ENCODE measurements at regions not wholly inside any gene's neighbourhood (a gene's known extent, or its start where the extent isn't known, plus 50 kb on each side); places are given as distances from the start of the nearest gene placed in this dataset.
"Not testable (repeated sequence)": the region's sequence is repeated elsewhere in the genome, so short reads cannot be mapped to it uniquely, and the experiment has no call there.

DNA sequence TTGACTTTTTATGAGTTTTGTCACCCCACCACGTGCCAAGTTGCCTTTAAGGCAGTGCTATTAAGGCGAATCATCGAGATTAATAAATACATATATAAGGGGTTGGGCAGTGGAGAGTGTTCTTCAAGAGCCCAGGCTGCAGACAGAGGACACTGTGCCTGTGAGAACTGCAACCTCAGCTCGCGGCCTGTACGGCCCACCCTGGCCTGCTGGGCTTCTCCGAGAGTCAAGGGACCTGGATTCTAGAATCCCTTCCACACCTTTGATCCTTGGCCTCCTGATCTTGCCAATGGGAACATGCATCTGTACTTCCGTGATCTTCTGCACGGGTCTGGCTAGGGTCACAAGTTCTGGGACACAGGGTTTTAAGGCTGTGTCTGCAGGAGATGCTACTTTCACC is 54.5 kb downstream of the IRX5 start:
- H3K36me3 ChIP-seq: no peaks in the 10 kb centered on the region
- H3K27me3 ChIP-seq: no peaks in the 10 kb centered on the region
- intact Hi-C loops (cut with DNase I): no loop called here
- H3K27ac ChIP-seq: no peak overlapping the region
- no peaks in the 10 kb centered on the region for H3K4me1 ChIP-seq
- no peaks in the 10 kb centered on the region for H3K9me3 ChIP-seq
- DNase-seq (ENCODE audit: extremely low spot score in 2 of 2): no peak
- TF ChIP-seq POLR2A (IDR thresholded peaks at IDR 0.05) (no peak), POLR2AphosphoS5 (IDR thresholded peaks at IDR 0.05; ENCODE audit: insufficient read depth in 1 of 2, low read depth in 1 of 2) (no peak)
- TF ChIP-seq, protein P1, sequence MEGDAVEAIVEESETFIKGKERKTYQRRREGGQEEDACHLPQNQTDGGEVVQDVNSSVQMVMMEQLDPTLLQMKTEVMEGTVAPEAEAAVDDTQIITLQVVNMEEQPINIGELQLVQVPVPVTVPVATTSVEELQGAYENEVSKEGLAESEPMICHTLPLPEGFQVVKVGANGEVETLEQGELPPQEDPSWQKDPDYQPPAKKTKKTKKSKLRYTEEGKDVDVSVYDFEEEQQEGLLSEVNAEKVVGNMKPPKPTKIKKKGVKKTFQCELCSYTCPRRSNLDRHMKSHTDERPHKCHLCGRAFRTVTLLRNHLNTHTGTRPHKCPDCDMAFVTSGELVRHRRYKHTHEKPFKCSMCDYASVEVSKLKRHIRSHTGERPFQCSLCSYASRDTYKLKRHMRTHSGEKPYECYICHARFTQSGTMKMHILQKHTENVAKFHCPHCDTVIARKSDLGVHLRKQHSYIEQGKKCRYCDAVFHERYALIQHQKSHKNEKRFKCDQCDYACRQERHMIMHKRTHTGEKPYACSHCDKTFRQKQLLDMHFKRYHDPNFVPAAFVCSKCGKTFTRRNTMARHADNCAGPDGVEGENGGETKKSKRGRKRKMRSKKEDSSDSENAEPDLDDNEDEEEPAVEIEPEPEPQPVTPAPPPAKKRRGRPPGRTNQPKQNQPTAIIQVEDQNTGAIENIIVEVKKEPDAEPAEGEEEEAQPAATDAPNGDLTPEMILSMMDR (IDR thresholded peaks at IDR 0.05): no peak
- H3K4me3 ChIP-seq: no peak overlapping the region

DNA sequence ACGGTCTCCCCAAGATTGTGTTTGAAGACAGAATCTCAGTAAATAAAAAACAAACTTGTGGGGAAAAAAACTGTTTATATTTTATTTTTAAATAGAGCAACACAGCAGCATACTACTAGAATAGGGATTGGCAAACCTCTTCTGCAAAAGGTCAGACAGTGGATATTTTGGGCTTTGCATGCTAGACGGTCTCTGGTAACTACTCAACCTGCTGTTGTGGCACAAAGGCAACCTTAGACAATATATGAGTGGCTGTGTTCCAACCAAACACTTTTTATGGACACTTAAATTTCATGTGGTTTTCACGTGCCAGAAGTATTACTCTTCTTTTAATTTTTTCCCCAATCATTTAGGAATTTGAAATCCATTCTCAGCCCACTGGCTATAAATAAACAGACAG is 55.0 kb downstream of the IRX5 start:
- no peaks in the 10 kb centered on the region for H3K4me1 ChIP-seq
- intact Hi-C loops (cut with DNase I): no loop called here
- H3K27me3 ChIP-seq: no peaks in the 10 kb centered on the region
- TF ChIP-seq POLR2A (IDR thresholded peaks at IDR 0.05) (no peak), POLR2AphosphoS5 (IDR thresholded peaks at IDR 0.05; ENCODE audit: insufficient read depth in 1 of 2, low read depth in 1 of 2) (no peak)
- TF ChIP-seq, protein P1 (IDR thresholded peaks at IDR 0.05): no peak
- no peak overlapping the region for H3K4me3 ChIP-seq
- H3K9me3 ChIP-seq: no peaks in the 10 kb centered on the region
- DNase-seq (ENCODE audit: extremely low spot score in 2 of 2): no peak
- H3K27ac ChIP-seq: no peak overlapping the region
- no peaks in the 10 kb centered on the region for H3K36me3 ChIP-seq

DNA sequence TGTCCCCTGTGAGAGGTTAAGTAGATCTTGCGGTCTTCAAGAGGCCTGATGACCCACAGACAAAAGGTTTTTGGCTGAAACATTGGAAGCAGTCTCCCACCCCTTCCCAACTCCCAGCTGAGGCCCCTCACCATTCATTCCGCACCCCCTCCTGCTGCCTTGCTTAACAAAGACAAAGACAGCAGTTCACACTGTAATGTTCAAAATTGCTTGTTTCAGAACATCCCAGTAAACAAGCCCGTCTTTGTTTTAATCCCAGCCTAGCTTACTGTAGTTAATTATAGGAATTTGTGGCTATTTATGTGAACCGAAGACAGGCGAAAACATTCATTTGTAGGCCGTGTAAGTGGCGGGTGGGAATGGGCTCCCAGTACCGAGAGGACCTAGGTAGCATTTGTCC is 55.7 kb downstream of the IRX5 start:
- DNase-seq (ENCODE audit: extremely low spot score in 2 of 2): no peak
- Histone ChIP-seq H3K27ac (no peak overlapping the region), H3K36me3 (no peaks in the 10 kb centered on the region), H3K27me3 (no peaks in the 10 kb centered on the region), H3K4me1 (no peaks in the 10 kb centered on the region), H3K9me3 (no peaks in the 10 kb centered on the region), H3K4me3 (no peak overlapping the region)
- TF ChIP-seq POLR2A (IDR thresholded peaks at IDR 0.05): no peak
- TF ChIP-seq POLR2AphosphoS5 (IDR thresholded peaks at IDR 0.05; ENCODE audit: insufficient read depth in 1 of 2, low read depth in 1 of 2): no peak
- intact Hi-C loops (cut with DNase I): no loop called here

DNA sequence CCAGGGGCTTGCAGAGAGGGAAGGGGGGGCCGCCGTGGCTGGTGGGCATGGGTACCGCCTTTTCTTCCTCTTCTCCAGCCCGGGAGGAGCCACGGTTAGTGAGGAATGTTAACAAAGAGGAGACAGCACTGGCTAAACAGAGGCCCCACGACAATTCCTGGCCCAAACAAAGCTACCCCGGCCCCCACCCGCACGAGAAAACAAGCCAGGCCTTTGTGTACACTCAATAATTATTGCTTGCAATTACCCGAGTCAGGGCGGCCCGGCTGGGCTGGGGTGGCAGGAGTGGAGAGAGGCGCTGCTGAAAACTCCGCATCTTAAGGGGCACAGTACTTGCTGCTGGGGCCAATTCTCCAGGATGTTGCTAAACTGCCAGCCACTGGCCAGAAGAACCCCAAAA is 56.4 kb downstream of the IRX5 start:
- H3K4me3 ChIP-seq: no peak overlapping the region
- H3K9me3 ChIP-seq: no peaks in the 10 kb centered on the region
- no peak overlapping the region for H3K27ac ChIP-seq
- H3K4me1 ChIP-seq: no peaks in the 10 kb centered on the region
- DNase-seq (ENCODE audit: extremely low spot score in 2 of 2): no peak
- no peaks in the 10 kb centered on the region for H3K27me3 ChIP-seq
- H3K36me3 ChIP-seq: no peaks in the 10 kb centered on the region
- TF ChIP-seq POLR2AphosphoS5 (IDR thresholded peaks at IDR 0.05; ENCODE audit: insufficient read depth in 1 of 2, low read depth in 1 of 2) (no peak), POLR2A (IDR thresholded peaks at IDR 0.05) (no peak)
- TF ChIP-seq, protein P1 (IDR thresholded peaks at IDR 0.05): no peak
- intact Hi-C loops (cut with DNase I): no loop called here

DNA sequence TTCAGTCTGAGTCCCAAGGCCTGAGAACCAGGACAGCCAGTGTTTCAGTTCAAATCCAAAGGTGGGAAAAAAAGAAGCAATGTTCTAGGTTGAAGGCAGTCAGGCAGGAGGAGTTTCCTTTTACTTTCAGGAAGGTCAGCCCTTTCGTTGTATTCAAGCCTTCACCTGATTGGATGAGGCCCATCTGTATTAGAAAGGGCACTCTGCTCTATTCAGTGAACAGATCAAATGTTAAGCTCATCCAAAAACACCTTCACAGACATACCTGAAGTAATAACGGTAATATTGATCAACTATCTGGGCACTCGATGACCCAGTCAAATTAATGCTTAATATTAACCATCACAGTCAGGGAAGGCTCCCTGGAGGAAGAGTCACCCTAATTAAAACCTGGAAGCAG is 60.9 kb downstream of the IRX5 start:
- no peak overlapping the region for H3K4me3 ChIP-seq
- H3K36me3 ChIP-seq: no peaks in the 10 kb centered on the region
- H3K9me3 ChIP-seq: no peaks in the 10 kb centered on the region
- TF ChIP-seq POLR2AphosphoS5 (IDR thresholded peaks at IDR 0.05; ENCODE audit: insufficient read depth in 1 of 2, low read depth in 1 of 2): no peak
- TF ChIP-seq POLR2A (IDR thresholded peaks at IDR 0.05): no peak
- TF ChIP-seq, protein P1 (IDR thresholded peaks at IDR 0.05): no peak
- H3K27ac ChIP-seq: no peak overlapping the region
- no peak for DNase-seq (ENCODE audit: extremely low spot score in 2 of 2)
- H3K4me1 ChIP-seq: no peaks in the 10 kb centered on the region
- intact Hi-C loops (cut with DNase I): no loop called here
- H3K27me3 ChIP-seq: no peaks in the 10 kb centered on the region

DNA sequence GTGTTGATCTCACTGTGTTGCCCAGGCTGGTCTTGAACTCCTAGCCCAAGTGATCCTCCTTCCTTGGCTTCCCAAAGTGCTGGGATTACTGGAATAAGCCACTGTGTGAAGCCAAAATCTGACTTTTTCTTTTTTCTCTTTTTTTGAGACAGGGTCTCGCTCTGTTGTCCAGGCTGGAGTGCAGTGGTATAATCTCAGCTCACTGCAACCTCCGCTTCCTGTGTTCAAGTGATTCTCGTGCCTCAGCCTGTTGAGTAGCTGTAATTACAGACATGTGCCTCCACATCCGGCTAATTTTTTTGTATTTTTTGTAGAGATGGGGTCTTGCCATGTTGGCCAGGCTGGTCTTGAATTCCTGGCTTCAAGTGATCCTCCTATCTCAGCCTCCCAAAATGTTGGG is 61.3 kb downstream of the IRX5 start:
- H3K4me1 ChIP-seq; H3K4me3 ChIP-seq; H3K27me3 ChIP-seq; H3K36me3 ChIP-seq; H3K9me3 ChIP-seq; DNase-seq (ENCODE audit: extremely low spot score in 2 of 2); H3K27ac ChIP-seq; intact Hi-C loops (cut with DNase I): not testable (repeated sequence)

Measured in vagina (tissue), 2 donors.